Peyer's patch (tissue), 4 donors: ENCODE measurements at regions not wholly inside any gene's neighbourhood (a gene's known extent, or its start where the extent isn't known, plus 50 kb on each side); places are given as distances from the start of the nearest gene placed in this dataset.
A peak's percentile ranks its signal among the peaks of the same experiment; 100 is the strongest.
"Not testable (repeated sequence)": the region's sequence is repeated elsewhere in the genome, so short reads cannot be mapped to it uniquely, and the experiment has no call there.

Experiments
- DNase-seq, 3 donors: peaks; one replicate each; pipeline ENCODE4 v3.0.0-alpha.2; 2017 to 2019
- H3K27ac ChIP-seq, 4 donors: fragments of 200-600 bp; sonication (generic); one replicate each; pipeline ENCODE4 v1.5.1; 2016 to 2019
- H3K27me3 ChIP-seq, 2 donors: fragments of 200-600 bp; sonication (generic); one replicate each; pipeline ENCODE4 v1.5.1; 2019
- H3K36me3 ChIP-seq, 3 donors: fragments of 200-600 bp; sonication (generic); one replicate each; pipeline ENCODE4 v1.5.1; 2016 to 2019
- H3K4me1 ChIP-seq, 4 donors: fragments of 200-600 bp; sonication (generic); one replicate each; pipeline ENCODE4 v1.5.1; 2016 to 2019
- H3K4me3 ChIP-seq, 4 donors: fragments of 200-600 bp; sonication (generic); 1 replicate in 3 of 4; 2 replicates in 1 of 4; pipeline ENCODE4 v1.5.1; 2016 to 2019; ENCODE audit warnings: mild to moderate bottlenecking in 1 of 4
- H3K9me3 ChIP-seq, 4 donors: fragments of 200-600 bp; sonication (generic); one replicate each; pipeline ENCODE4 v1.5.1; 2016 to 2019; ENCODE audit warnings: mild to moderate bottlenecking in 1 of 4
- CTCF ChIP-seq, 6 experiments: fragments of 450-650 bp in 4 of 6; fragments of 200-600 bp in 2 of 6; sonication (generic) in 1 of 6; IDR thresholded peaks; one replicate each; pipeline ENCODE4 v1.5.1; 2017 to 2019; ENCODE audit warnings: antibody characterized with exemption in 6 of 6, mild to moderate bottlenecking in 3 of 6, moderate library complexity in 1 of 6
- POLR2A ChIP-seq, 2 donors: fragments of 450-650 bp; IDR thresholded peaks; one replicate each; pipeline ENCODE4 v1.5.1; 2017; ENCODE audit warnings: antibody characterized with exemption in 2 of 2, mild to moderate bottlenecking in 2 of 2, moderate library complexity in 2 of 2

- Histone ChIP-seq H3K4me3 (peak overlapping the region in 1 of 4 donors; percentile 8), H3K27ac (peak overlapping the region in 2 of 4 donors; percentile 50 to 52), H3K9me3 (no peaks in the 10 kb centered on the region), H3K4me1 (peaks cover 0 to 5% (median 0%) of the 10 kb centered on the region in 4 donors), H3K36me3 (no peaks in the 10 kb centered on the region), H3K27me3 (no peaks in the 10 kb centered on the region)
- DNase-seq = no peak
- TF ChIP-seq POLR2A (IDR thresholded peaks at IDR 0.05) (no peak), CTCF (IDR thresholded peaks at IDR 0.05) (no peak)
Observed at GRCh38 chr9:96149533-96150280, 152.3 kb downstream of the HSD17B3 start.

- DNase-seq = no peak
- Histone ChIP-seq H3K27me3 (no peaks in the 10 kb centered on the region), H3K27ac (peak overlapping the region in 2 of 4 donors; percentile 50 to 52), H3K9me3 (no peaks in the 10 kb centered on the region), H3K4me3 (no peak overlapping the region), H3K4me1 (peaks cover 0 to 5% (median 0%) of the 10 kb centered on the region in 4 donors), H3K36me3 (no peaks in the 10 kb centered on the region)
- TF ChIP-seq POLR2A (IDR thresholded peaks at IDR 0.05) = no peak
- no peak for TF ChIP-seq CTCF (IDR thresholded peaks at IDR 0.05)
Observed at GRCh38 chr9:96148634-96149532, 153.1 kb downstream of the HSD17B3 start.

GRCh38 chr9:96147029-96147428 lies 154.9 kb downstream of the HSD17B3 start:
- H3K4me3 ChIP-seq, H3K36me3 ChIP-seq, H3K9me3 ChIP-seq, H3K4me1 ChIP-seq, DNase-seq, H3K27me3 ChIP-seq: not testable (repeated sequence)
- H3K27ac ChIP-seq = peak overlapping the region in 2 of 4 donors; percentile 50 to 52

GRCh38 chr9:96141666-96142065 lies 160.3 kb downstream of the HSD17B3 start:
- Histone ChIP-seq H3K36me3 (no peaks in the 10 kb centered on the region), H3K9me3 (no peaks in the 10 kb centered on the region), H3K27me3 (no peaks in the 10 kb centered on the region), H3K4me1 (peaks cover 0 to 10% (median 3%) of the 10 kb centered on the region in 4 donors), H3K4me3 (no peak overlapping the region), H3K27ac (peak overlapping the region in 3 of 4 donors; percentile 32 to 81 (median 35))
- no peak for TF ChIP-seq CTCF (IDR thresholded peaks at IDR 0.05)
- TF ChIP-seq POLR2A (IDR thresholded peaks at IDR 0.05) = no peak
- no peak for DNase-seq

- TF ChIP-seq POLR2A (IDR thresholded peaks at IDR 0.05) (no peak), CTCF (IDR thresholded peaks at IDR 0.05) (no peak)
- Histone ChIP-seq H3K4me3 (no peak overlapping the region), H3K27me3 (no peaks in the 10 kb centered on the region), H3K27ac (peak overlapping the region; percentile 50 to 81 (median 64)), H3K36me3 (no peaks in the 10 kb centered on the region), H3K4me1 (peaks cover 0 to 13% (median 3%) of the 10 kb centered on the region in 4 donors), H3K9me3 (no peaks in the 10 kb centered on the region)
- no peak for DNase-seq
Observed at GRCh38 chr9:96141128-96141474, 160.9 kb downstream of the HSD17B3 start.
